ENCODE measurements at regions not wholly inside any gene's neighbourhood (a gene's known extent, or its start where the extent isn't known, plus 50 kb on each side); places are given as distances from the start of the nearest gene placed in this dataset.
A peak's percentile ranks its signal among the peaks of the same experiment; 100 is the strongest.

GRCh38 chr1:8139941-8140340 is 113.8 kb upstream of the ERRFI1 start:
- Histone ChIP-seq H3K4me1 (peaks cover 0 to 21% (median 11%) of the 10 kb centered on the region in 4 donors), H3K27me3 (no peaks in the 10 kb centered on the region), H3K27ac (no peak overlapping the region), H3K9me3 (no peaks in the 10 kb centered on the region), H3K36me3 (no peaks in the 10 kb centered on the region), H3K4me3 (no peak overlapping the region)
- WGBS, 2 donors, result 89 to 93% methylated on average over 11 of the region's 11 CpGs
- TF ChIP-seq POLR2A (IDR thresholded peaks at IDR 0.05) (no peak), EP300 (IDR thresholded peaks at IDR 0.05) (no peak)
- TF ChIP-seq, protein P1, sequence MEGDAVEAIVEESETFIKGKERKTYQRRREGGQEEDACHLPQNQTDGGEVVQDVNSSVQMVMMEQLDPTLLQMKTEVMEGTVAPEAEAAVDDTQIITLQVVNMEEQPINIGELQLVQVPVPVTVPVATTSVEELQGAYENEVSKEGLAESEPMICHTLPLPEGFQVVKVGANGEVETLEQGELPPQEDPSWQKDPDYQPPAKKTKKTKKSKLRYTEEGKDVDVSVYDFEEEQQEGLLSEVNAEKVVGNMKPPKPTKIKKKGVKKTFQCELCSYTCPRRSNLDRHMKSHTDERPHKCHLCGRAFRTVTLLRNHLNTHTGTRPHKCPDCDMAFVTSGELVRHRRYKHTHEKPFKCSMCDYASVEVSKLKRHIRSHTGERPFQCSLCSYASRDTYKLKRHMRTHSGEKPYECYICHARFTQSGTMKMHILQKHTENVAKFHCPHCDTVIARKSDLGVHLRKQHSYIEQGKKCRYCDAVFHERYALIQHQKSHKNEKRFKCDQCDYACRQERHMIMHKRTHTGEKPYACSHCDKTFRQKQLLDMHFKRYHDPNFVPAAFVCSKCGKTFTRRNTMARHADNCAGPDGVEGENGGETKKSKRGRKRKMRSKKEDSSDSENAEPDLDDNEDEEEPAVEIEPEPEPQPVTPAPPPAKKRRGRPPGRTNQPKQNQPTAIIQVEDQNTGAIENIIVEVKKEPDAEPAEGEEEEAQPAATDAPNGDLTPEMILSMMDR (IDR thresholded peaks at IDR 0.05), result no peak
- DNase-seq (ENCODE audit: low spot score in 2 of 2), result no peak

GRCh38 chr1:8139383-8139782 is 113.3 kb upstream of the ERRFI1 start:
- Histone ChIP-seq H3K27ac (no peak overlapping the region), H3K9me3 (no peaks in the 10 kb centered on the region), H3K4me3 (no peak overlapping the region), H3K27me3 (no peaks in the 10 kb centered on the region), H3K36me3 (no peaks in the 10 kb centered on the region), H3K4me1 (peaks cover 0 to 26% (median 11%) of the 10 kb centered on the region in 4 donors)
- TF ChIP-seq POLR2A (IDR thresholded peaks at IDR 0.05), result no peak
- TF ChIP-seq, protein P1 (IDR thresholded peaks at IDR 0.05), result no peak
- no peak for TF ChIP-seq EP300 (IDR thresholded peaks at IDR 0.05)
- WGBS, 2 donors, result 92 to 94% methylated on average over 6 of the region's 6 CpGs
- no peak for DNase-seq (ENCODE audit: low spot score in 2 of 2)

DNA sequence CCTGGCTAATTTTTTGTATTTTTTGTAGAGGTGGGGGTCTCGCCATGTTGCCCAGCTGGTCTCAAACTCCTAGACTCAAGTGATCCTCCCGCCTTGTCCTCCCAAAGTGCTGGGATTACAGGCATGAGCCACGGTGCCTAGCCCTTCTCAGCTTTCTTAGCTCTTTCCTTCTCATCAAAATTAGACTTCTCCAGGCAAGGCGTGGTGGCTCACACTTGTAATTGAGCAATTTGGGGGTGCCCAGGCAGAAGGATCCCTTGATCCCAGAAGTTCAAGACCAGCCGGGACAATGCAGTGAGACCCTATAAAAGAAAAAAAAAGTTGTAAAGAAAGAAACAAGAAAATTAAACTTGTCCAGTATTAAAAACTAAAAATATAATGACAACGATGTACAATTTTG is 112.6 kb upstream of the ERRFI1 start:
- no peak for DNase-seq (ENCODE audit: low spot score in 2 of 2)
- Histone ChIP-seq H3K27me3 (no peaks in the 10 kb centered on the region), H3K4me3 (no peak overlapping the region), H3K4me1 (peaks cover 0 to 27% (median 13%) of the 10 kb centered on the region in 4 donors), H3K9me3 (no peaks in the 10 kb centered on the region), H3K36me3 (no peaks in the 10 kb centered on the region), H3K27ac (peak overlapping the region in 1 of 4 donors; percentile 57)
- TF ChIP-seq, protein P1 (IDR thresholded peaks at IDR 0.05), result no peak
- TF ChIP-seq POLR2A (IDR thresholded peaks at IDR 0.05) (no peak), EP300 (IDR thresholded peaks at IDR 0.05) (no peak)
- WGBS, 2 donors, result 97% methylated on average over 6 of the region's 6 CpGs

DNA sequence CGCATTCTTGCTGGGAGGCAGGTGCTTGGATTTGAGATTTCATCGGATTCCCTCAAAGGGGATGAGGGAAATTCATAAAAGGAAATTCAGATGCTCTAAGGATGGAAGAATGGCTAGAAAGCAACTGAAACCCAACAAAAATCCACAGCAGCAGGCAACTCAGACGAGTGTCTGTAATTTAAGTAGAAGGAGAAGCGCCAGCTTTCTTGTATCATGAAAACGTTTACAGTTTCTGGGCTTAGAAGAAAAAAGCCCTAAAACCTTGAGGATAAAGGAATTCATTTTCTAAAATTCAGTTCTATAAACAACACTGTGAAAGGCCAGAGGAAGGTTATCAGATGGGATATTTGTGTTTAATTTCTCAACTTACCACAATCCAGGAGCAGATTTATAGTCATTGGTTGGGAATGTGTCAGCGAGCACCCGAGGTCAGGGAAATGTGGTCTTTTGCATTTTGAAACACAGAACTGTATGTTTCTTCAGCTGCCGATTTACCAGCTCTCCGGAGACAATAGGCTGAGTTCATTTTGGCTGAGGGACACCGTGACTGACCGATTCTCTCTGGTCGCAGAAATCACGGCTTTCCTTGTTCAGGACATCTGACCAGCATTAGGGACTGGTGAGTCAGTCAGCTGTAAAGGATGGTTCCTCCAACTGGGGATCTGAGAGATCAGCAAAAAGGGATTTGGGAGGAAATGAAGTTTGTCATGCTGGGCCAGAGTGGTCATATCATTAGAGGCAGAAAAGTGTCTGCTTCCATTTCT is 111.6 kb upstream of the ERRFI1 start:
- no peaks in the 10 kb centered on the region for H3K27me3 ChIP-seq
- peak overlapping the region in 3 of 4 donors; percentile 45 to 74 (median 57) for H3K27ac ChIP-seq
- H3K4me1 ChIP-seq, result peaks cover 0 to 34% (median 20%) of the 10 kb centered on the region in 4 donors
- TF ChIP-seq POLR2A (IDR thresholded peaks at IDR 0.05) (no peak), EP300 (IDR thresholded peaks at IDR 0.05) (peak in 1 of 2 donors; percentile 90)
- 16 to 24% methylated on average over 13 of the region's 13 CpGs for WGBS, 2 donors
- DNase-seq (ENCODE audit: low spot score in 2 of 2), result peak in 1 of 2 donors; percentile 62
- H3K4me3 ChIP-seq, result no peak overlapping the region
- no peaks in the 10 kb centered on the region for H3K36me3 ChIP-seq
- no peaks in the 10 kb centered on the region for H3K9me3 ChIP-seq

GRCh38 chr1:8136766-8137165 is 110.7 kb upstream of the ERRFI1 start:
- H3K4me1 ChIP-seq, result peaks cover 0 to 34% (median 18%) of the 10 kb centered on the region in 4 donors
- H3K9me3 ChIP-seq, result no peaks in the 10 kb centered on the region
- DNase-seq (ENCODE audit: low spot score in 2 of 2), result no peak
- no peaks in the 10 kb centered on the region for H3K36me3 ChIP-seq
- TF ChIP-seq EP300 (IDR thresholded peaks at IDR 0.05), result no peak
- TF ChIP-seq, protein P1 (IDR thresholded peaks at IDR 0.05), result no peak
- TF ChIP-seq POLR2A (IDR thresholded peaks at IDR 0.05), result no peak
- 90 to 91% methylated on average over 5 of the region's 5 CpGs for WGBS, 2 donors
- no peak overlapping the region for H3K4me3 ChIP-seq
- H3K27me3 ChIP-seq, result no peaks in the 10 kb centered on the region
- no peak overlapping the region for H3K27ac ChIP-seq

All from tibial nerve (tissue), 4 donors.